GM10266 (cell line): ENCODE measurements at regions not wholly inside any gene's neighbourhood (a gene's known extent, or its start where the extent isn't known, plus 50 kb on each side); places are given as distances from the start of the nearest gene placed in this dataset.

ENCODE experiments used
- DNase-seq: peaks from one replicate; pipeline ENCODE4 v3.0.0; 2012; ENCODE audit errors: extremely low spot score
- TF ChIP-seq, protein P1 (sequence below): IDR thresholded peaks from 2 replicates; pipeline ENCODE4 v1.5.1; 2012; ENCODE audit warnings: mild to moderate bottlenecking, low read depth; ENCODE audit not compliant: control insufficient read depth, insufficient read depth; ENCODE audit errors: missing control alignments

DNA sequence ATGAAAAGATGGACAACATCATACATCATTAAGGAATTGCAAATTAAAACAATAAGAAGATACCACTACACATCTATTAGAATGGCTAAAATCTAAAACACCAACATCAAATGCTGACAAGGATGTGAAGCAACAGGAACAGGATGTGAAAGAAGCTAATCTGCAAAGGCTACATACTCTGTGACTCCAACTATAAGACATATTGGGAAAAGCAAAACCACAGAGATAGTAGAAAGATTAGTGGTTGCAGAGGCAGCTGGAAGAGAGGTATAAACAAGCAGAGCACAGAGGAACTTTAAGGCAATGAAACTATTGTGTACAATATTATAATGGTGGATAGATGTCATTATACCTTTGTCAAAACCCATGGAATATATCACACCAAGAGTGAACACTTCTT is 393.7 kb upstream of the RAB6C start:
- DNase-seq: no peak
- TF ChIP-seq, protein P1, sequence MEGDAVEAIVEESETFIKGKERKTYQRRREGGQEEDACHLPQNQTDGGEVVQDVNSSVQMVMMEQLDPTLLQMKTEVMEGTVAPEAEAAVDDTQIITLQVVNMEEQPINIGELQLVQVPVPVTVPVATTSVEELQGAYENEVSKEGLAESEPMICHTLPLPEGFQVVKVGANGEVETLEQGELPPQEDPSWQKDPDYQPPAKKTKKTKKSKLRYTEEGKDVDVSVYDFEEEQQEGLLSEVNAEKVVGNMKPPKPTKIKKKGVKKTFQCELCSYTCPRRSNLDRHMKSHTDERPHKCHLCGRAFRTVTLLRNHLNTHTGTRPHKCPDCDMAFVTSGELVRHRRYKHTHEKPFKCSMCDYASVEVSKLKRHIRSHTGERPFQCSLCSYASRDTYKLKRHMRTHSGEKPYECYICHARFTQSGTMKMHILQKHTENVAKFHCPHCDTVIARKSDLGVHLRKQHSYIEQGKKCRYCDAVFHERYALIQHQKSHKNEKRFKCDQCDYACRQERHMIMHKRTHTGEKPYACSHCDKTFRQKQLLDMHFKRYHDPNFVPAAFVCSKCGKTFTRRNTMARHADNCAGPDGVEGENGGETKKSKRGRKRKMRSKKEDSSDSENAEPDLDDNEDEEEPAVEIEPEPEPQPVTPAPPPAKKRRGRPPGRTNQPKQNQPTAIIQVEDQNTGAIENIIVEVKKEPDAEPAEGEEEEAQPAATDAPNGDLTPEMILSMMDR: no peak

DNA sequence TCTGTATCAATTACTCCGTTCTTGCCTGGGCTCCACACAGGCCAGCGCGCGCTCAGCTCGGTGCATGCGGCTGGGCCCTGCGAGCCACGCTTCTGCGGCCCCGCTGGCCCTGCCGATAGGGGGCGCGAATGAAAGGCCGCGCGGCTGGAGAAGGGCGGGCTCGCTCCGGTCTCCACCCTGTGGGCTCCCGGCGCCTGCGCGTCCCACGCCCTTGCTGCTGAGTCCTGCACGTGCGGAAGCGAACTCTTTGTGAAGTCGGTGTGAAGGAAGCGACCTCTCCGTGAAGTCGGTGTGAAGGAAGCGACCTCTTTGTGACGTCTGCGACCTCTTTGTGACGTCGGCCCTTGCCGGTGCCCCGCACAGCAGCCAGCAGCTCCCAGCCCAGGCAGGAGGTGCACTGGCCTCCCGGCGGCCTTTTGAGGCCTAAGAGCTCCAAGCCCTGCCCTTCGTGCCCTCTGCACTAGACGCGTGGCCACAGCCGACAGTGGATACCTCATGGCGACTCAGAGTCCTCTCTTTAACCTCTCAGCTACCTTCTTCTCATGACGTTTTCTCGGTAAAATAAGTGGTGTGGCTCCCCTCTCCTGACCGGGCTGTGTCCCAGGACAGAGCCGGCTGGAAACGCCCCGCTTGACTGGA is 391.9 kb upstream of the RAB6C start:
- no peak for DNase-seq
- TF ChIP-seq, protein P1: no peak

DNA sequence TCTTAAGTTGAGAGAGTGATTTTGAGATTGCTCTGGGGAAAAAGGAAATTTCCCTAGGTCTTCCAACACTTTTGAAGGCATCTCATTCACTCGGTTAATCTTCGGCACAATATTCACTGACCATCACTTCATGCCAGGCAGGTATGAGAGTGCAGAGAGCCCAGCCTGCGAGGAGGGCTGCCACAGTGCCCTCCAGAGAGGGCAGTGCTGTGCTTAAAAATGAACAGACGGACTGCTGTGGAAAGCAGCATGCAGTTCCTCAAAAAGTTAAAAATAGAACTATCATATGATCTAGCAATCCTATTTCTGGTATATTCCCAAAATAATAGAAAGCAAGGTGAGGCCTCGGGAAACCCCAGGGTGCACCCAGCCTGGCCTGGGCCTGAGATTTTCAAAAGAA is 374.9 kb upstream of the RAB6C start:
- TF ChIP-seq, protein P1: no peak
- DNase-seq: no peak

DNA sequence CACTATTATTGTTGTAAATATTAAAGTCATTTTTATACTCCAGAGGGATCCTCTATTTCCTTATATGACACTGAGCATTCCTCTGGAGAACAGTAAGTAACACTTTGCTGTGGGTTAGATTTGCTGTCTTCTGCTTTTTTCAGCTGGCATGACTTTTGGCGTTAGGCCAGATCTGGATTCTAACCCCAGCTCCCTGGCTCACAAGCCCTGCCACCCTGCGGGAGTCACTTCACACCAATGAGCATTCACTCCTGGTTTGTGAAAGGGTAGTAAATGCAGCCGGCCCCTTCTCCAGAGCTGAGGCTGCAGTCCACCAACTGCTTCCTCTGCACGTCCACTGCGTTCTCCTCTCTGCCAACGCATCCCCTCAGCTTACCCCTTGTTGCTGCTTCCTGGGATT is 373.8 kb upstream of the RAB6C start:
- TF ChIP-seq, protein P1: no peak

DNA sequence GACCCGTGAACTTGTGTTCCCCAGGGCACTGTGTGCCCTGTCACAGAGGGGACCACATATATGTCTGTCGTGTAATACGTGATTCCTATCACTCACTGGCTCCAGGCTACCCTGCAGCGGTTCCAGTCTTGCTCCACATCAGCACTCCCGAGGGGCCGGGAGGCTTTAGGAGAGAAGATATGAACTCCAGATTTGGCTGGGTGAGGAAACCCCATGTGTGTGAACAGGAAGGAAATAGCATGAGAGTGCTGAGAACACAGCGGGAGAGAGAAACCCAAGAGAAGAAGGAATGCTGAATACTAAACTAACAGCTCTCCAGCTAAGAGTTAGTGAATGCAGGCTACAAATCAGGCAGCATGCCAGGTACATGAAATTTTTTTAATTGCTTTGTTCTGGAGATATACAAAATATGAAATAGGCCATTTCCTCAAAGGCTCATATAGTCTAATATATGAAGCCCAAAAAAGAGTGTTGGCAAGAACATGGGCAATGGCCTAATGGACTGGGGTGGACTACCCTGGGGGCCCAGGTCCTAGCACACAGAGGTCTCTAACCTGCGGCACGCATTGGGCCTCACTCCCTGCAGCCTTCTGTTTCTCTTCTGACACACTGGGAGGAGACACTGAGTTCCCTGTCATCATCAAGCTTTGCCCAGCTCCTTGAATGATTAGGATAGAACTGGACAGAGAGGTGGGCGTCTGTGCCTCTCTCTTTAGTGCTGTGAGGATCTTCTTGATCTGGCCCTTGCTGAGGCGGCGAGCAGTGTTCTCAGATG is 372.8 kb upstream of the RAB6C start:
- no peak for DNase-seq
- TF ChIP-seq, protein P1: no peak

More for the DNA sequence above, 373.8 kb upstream of the RAB6C start:
- no peak for DNase-seq

DNA sequence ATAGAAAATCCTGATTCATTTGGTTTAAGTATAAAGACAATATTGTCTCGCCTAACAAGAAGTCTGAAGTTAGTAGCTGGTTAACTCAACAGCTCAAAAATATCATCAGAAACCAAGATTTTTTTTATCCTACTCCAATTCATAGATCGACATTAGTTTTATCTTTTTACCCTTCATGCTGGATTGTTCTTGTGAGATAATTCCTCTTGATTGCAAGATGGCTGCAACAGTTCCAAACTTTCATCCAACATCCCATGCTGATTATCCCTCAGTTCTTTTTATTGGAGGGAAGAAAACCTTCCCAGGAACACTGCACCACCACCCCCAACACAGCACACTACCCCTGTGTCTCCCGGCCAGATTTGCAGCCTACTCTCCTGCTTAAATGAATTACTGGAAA is 370.2 kb upstream of the RAB6C start:
- no peak for DNase-seq
- TF ChIP-seq, protein P1: no peak

DNA sequence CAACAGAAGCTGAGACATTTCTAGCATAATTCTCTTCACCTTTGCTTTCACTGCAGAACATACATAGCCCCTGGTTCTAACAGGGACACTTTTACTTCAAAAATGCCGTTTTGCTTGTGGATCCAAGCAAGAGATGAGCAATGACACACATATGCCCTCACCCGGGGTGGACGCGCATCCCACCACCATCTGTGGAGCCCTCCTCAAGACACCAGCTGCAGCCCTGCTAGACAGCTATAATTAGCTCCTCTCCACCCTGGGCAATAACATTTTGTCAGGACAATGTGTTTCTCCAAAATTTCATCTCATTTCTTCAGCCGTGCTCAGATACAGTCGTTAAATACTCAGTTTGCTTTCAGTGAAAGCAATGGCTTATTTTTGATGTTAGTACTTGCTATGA is 368.7 kb upstream of the RAB6C start:
- TF ChIP-seq, protein P1: no peak
- no peak for DNase-seq
